ENCODE measurements at regions not wholly inside any gene's neighbourhood (a gene's known extent, or its start where the extent isn't known, plus 50 kb on each side); places are given as distances from the start of the nearest gene placed in this dataset.

- no peaks in the 10 kb centered on the region for H3K36me3 ChIP-seq (ENCODE audit: control insufficient read depth in 2 of 2, insufficient read depth in 2 of 2, low read length in 2 of 2)
- H3K4me3 ChIP-seq (ENCODE audit: low read length in 2 of 2), result peak overlapping the region; percentile 50 to 64
- no peak overlapping the region for H3K9ac ChIP-seq (ENCODE audit: low read depth in 1 of 2, low read length in 2 of 2)
Measured at GRCh38 chr6:41469156-41470028, 76.8 kb upstream of the FOXP4 start.

GRCh38 chr6:41470029-41470330, 76.2 kb upstream of the FOXP4 start:
- peak overlapping the region in 1 of 2 donors; percentile 31 for H3K9ac ChIP-seq (ENCODE audit: low read depth in 1 of 2, low read length in 2 of 2)
- peak overlapping the region; percentile 50 to 64 for H3K4me3 ChIP-seq (ENCODE audit: low read length in 2 of 2)
- H3K27me3 ChIP-seq (ENCODE audit: control insufficient read depth in 2 of 2, insufficient read depth in 2 of 2, low read length in 2 of 2), result peaks cover 8 to 20% of the 10 kb centered on the region in 2 donors
- H3K4me1 ChIP-seq (ENCODE audit: control insufficient read depth in 2 of 2, insufficient read depth in 2 of 2, low read length in 2 of 2), result peaks cover 3 to 5% of the 10 kb centered on the region in 2 donors
- H3K27ac ChIP-seq (ENCODE audit: low read depth in 2 of 2, low read length in 2 of 2), result no peak overlapping the region
- H3K9me3 ChIP-seq (ENCODE audit: control insufficient read depth in 2 of 2, low read length in 2 of 2), result no peaks in the 10 kb centered on the region
- H3K36me3 ChIP-seq (ENCODE audit: control insufficient read depth in 2 of 2, insufficient read depth in 2 of 2, low read length in 2 of 2), result no peaks in the 10 kb centered on the region

More at GRCh38 chr6:41469156-41470028, 76.8 kb upstream of the FOXP4 start:
- Histone ChIP-seq H3K9me3 (ENCODE audit: control insufficient read depth in 2 of 2, low read length in 2 of 2) (no peaks in the 10 kb centered on the region), H3K27ac (ENCODE audit: low read depth in 2 of 2, low read length in 2 of 2) (no peak overlapping the region), H3K27me3 (ENCODE audit: control insufficient read depth in 2 of 2, insufficient read depth in 2 of 2, low read length in 2 of 2) (peaks cover 8 to 20% of the 10 kb centered on the region in 2 donors), H3K4me1 (ENCODE audit: control insufficient read depth in 2 of 2, insufficient read depth in 2 of 2, low read length in 2 of 2) (peaks cover 3 to 5% of the 10 kb centered on the region in 2 donors)

- no peaks in the 10 kb centered on the region for H3K9me3 ChIP-seq (ENCODE audit: control insufficient read depth in 2 of 2, low read length in 2 of 2)
- peak overlapping the region in 1 of 2 donors; percentile 31 for H3K9ac ChIP-seq (ENCODE audit: low read depth in 1 of 2, low read length in 2 of 2)
- no peak overlapping the region for H3K27ac ChIP-seq (ENCODE audit: low read depth in 2 of 2, low read length in 2 of 2)
- no peaks in the 10 kb centered on the region for H3K36me3 ChIP-seq (ENCODE audit: control insufficient read depth in 2 of 2, insufficient read depth in 2 of 2, low read length in 2 of 2)
- peaks cover 8 to 20% of the 10 kb centered on the region in 2 donors for H3K27me3 ChIP-seq (ENCODE audit: control insufficient read depth in 2 of 2, insufficient read depth in 2 of 2, low read length in 2 of 2)
- H3K4me1 ChIP-seq (ENCODE audit: control insufficient read depth in 2 of 2, insufficient read depth in 2 of 2, low read length in 2 of 2), result peaks cover 3 to 5% of the 10 kb centered on the region in 2 donors
- peak overlapping the region; percentile 50 to 64 for H3K4me3 ChIP-seq (ENCODE audit: low read length in 2 of 2)
Measured at GRCh38 chr6:41470331-41471063, 75.7 kb upstream of the FOXP4 start.

DNA sequence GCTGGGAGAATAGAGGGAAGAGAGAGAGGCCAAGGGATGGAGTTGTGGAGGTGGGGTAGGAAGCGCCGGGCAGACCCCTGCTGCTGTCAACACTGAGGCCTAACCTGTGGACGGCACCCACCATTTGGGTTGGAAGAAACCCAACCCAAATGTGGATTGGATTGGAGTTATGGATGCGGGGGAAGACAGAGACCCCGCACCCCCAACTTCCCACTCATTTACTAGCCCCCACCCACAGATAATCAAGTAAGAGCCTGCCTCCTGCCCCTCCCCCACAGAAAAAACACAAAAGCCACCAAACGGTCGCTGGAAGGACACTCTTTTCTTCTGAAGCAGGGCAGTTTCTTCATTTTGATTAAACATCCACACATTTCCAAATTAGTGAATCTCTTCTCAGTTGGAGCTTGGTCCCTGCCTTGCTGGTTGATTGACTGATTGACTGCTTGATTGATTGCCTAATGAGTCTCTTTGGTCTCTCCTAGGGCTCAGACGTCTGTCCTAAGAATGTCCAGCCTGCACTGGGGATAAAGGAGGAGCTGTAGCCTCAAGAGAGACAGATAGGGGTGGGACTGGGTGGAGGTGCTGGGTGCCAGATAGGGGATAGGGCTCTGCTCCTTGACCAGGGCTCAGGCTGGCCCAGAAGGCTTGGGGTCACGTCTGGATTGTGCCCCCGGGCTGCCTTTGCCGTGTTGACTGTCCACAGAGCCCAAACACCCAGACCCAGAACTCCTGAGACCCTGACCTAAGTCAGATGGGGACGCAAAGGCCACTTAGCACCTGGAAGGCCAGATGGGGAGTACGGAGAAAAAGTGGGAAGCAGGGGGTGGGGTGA, 74.9 kb upstream of the FOXP4 start:
- Histone ChIP-seq H3K4me1 (ENCODE audit: control insufficient read depth in 2 of 2, insufficient read depth in 2 of 2, low read length in 2 of 2) (peaks cover 3 to 5% of the 10 kb centered on the region in 2 donors), H3K36me3 (ENCODE audit: control insufficient read depth in 2 of 2, insufficient read depth in 2 of 2, low read length in 2 of 2) (no peaks in the 10 kb centered on the region), H3K9me3 (ENCODE audit: control insufficient read depth in 2 of 2, low read length in 2 of 2) (no peaks in the 10 kb centered on the region), H3K4me3 (ENCODE audit: low read length in 2 of 2) (no peak overlapping the region), H3K27ac (ENCODE audit: low read depth in 2 of 2, low read length in 2 of 2) (no peak overlapping the region), H3K9ac (ENCODE audit: low read depth in 1 of 2, low read length in 2 of 2) (no peak overlapping the region), H3K27me3 (ENCODE audit: control insufficient read depth in 2 of 2, insufficient read depth in 2 of 2, low read length in 2 of 2) (peaks cover 6 to 20% of the 10 kb centered on the region in 2 donors)

DNA sequence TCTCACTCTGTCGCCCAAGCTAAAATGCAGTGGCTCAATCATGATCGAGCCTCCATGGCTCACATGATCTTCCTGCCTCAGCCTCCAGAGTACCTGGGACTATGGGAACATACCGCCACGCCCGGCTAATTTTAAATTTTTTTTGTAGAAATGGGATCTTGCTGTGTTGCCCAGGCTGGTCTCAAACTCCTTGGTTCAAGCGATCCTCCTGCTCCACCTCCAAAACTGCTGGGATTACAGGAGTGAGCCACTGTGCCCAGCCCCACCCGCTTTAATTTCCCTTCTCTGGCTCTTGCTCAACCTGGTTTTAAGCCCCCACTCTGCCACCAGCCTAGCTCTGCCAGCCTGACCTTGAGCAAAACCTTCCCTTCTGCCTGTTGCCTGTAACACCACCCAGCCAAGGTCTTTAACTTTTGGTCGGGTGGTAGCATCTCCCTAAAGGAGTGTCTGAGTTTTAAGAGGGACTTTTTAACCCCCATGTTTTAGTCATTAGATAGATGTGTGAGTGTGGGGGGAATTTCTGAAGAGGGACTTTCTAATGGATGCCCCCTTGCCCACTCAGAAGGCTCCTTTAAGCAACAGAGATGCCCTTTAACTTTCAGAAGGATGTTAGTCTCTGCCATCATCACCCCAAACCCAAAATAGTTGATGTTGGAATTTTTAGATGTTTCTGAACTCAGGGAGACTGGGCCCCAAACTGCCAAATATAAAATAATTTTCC, 71.8 kb upstream of the FOXP4 start:
- peaks cover 8 to 14% of the 10 kb centered on the region in 2 donors for H3K27me3 ChIP-seq (ENCODE audit: control insufficient read depth in 2 of 2, insufficient read depth in 2 of 2, low read length in 2 of 2)
- no peak overlapping the region for H3K9ac ChIP-seq (ENCODE audit: low read depth in 1 of 2, low read length in 2 of 2)
- H3K27ac ChIP-seq (ENCODE audit: low read depth in 2 of 2, low read length in 2 of 2), result no peak overlapping the region
- no peaks in the 10 kb centered on the region for H3K36me3 ChIP-seq (ENCODE audit: control insufficient read depth in 2 of 2, insufficient read depth in 2 of 2, low read length in 2 of 2)
- H3K9me3 ChIP-seq (ENCODE audit: control insufficient read depth in 2 of 2, low read length in 2 of 2), result no peaks in the 10 kb centered on the region
- H3K4me1 ChIP-seq (ENCODE audit: control insufficient read depth in 2 of 2, insufficient read depth in 2 of 2, low read length in 2 of 2), result peaks cover 3 to 5% of the 10 kb centered on the region in 2 donors
- no peak overlapping the region for H3K4me3 ChIP-seq (ENCODE audit: low read length in 2 of 2)

- Histone ChIP-seq H3K27me3 (ENCODE audit: control insufficient read depth in 2 of 2, insufficient read depth in 2 of 2, low read length in 2 of 2) (peaks cover 6 to 12% of the 10 kb centered on the region in 2 donors), H3K4me1 (ENCODE audit: control insufficient read depth in 2 of 2, insufficient read depth in 2 of 2, low read length in 2 of 2) (peaks cover under 1 to 1% of the 10 kb centered on the region in 2 donors), H3K27ac (ENCODE audit: low read depth in 2 of 2, low read length in 2 of 2) (no peak overlapping the region), H3K9me3 (ENCODE audit: control insufficient read depth in 2 of 2, low read length in 2 of 2) (no peaks in the 10 kb centered on the region), H3K36me3 (ENCODE audit: control insufficient read depth in 2 of 2, insufficient read depth in 2 of 2, low read length in 2 of 2) (no peaks in the 10 kb centered on the region), H3K9ac (ENCODE audit: low read depth in 1 of 2, low read length in 2 of 2) (no peak overlapping the region), H3K4me3 (ENCODE audit: low read length in 2 of 2) (no peak overlapping the region)
Measured at GRCh38 chr6:41475164-41475563, 71.0 kb upstream of the FOXP4 start.

DNA sequence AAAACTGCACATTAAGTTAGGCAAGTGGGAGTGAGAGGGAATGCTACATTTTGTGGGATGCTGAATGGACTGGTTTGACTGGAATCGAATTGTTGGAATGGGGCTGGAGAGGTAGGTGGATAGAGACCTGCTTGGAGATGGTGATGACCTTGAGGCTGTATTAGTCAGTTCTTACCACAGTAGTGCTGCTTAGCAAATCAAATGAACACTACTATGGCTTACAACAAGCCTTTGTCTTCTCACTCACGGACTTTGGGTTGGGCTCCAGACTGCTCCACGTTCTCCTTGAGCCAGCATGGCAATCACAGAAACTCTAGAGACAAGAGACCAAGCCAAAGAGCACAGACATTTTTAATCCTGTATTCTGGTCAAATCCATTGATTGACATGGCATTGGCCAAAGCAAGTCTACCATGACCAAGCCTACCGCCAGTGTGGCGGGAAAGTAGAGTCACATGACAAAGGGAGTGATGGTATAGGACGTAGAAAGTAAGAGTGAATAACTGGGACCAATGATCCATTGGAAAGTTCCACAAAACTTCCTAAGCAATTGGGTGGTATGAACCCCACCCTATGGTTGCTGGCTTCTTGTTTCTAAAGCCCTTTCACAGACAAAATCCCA, 70.3 kb upstream of the FOXP4 start:
- H3K36me3 ChIP-seq (ENCODE audit: control insufficient read depth in 2 of 2, insufficient read depth in 2 of 2, low read length in 2 of 2), result no peaks in the 10 kb centered on the region
- no peak overlapping the region for H3K4me3 ChIP-seq (ENCODE audit: low read length in 2 of 2)
- peaks cover 4 to 6% of the 10 kb centered on the region in 2 donors for H3K27me3 ChIP-seq (ENCODE audit: control insufficient read depth in 2 of 2, insufficient read depth in 2 of 2, low read length in 2 of 2)
- H3K27ac ChIP-seq (ENCODE audit: low read depth in 2 of 2, low read length in 2 of 2), result no peak overlapping the region
- no peak overlapping the region for H3K9ac ChIP-seq (ENCODE audit: low read depth in 1 of 2, low read length in 2 of 2)
- no peaks in the 10 kb centered on the region for H3K9me3 ChIP-seq (ENCODE audit: control insufficient read depth in 2 of 2, low read length in 2 of 2)
- H3K4me1 ChIP-seq (ENCODE audit: control insufficient read depth in 2 of 2, insufficient read depth in 2 of 2, low read length in 2 of 2), result no peaks in the 10 kb centered on the region

DNA sequence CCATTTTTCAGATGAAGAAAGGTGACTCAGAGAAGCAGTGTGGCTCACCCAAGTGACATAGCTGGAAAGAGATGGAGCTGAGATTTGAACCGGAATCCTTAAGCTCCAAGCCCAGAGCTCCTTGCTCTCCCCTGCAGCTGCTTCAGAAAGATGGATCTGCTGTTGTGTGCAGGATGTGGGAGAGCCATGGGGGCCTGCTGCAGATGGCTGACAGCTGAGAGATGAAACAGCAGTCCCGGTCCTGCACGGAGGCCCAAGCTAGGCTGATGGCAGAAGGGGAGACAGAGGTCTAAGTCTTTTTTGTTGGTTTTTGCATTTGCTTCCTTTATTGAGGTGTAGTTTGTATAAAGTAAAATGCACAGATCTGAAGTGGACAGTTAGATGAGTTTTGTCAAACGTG, 69.8 kb upstream of the FOXP4 start:
- H3K9ac ChIP-seq (ENCODE audit: low read depth in 1 of 2, low read length in 2 of 2), result no peak overlapping the region
- no peaks in the 10 kb centered on the region for H3K36me3 ChIP-seq (ENCODE audit: control insufficient read depth in 2 of 2, insufficient read depth in 2 of 2, low read length in 2 of 2)
- no peaks in the 10 kb centered on the region for H3K4me1 ChIP-seq (ENCODE audit: control insufficient read depth in 2 of 2, insufficient read depth in 2 of 2, low read length in 2 of 2)
- no peak overlapping the region for H3K4me3 ChIP-seq (ENCODE audit: low read length in 2 of 2)
- H3K27ac ChIP-seq (ENCODE audit: low read depth in 2 of 2, low read length in 2 of 2), result no peak overlapping the region
- H3K9me3 ChIP-seq (ENCODE audit: control insufficient read depth in 2 of 2, low read length in 2 of 2), result no peaks in the 10 kb centered on the region
- H3K27me3 ChIP-seq (ENCODE audit: control insufficient read depth in 2 of 2, insufficient read depth in 2 of 2, low read length in 2 of 2), result peaks cover 2 to 3% of the 10 kb centered on the region in 2 donors

DNA sequence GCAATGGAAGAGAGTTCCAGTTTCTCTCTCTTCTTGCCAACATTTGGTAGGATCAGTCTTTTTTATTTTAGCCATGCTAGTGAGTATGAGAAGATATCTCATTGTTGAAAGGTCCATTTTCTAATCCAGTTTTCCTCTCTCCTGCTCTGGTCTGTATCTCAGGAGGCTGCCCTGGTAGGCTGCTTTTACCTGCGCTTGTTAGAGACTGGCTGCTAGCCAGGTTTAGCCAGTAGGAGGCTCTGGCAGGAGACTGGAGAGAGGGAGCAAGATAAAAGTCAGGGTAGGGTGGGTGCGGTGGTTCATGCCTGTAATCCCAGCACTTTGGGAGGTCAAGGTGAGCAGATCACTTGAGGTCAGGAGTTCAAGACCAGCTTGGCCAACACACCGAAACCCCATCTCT, 68.6 kb upstream of the FOXP4 start:
- H3K4me3 ChIP-seq (ENCODE audit: low read length in 2 of 2), result no peak overlapping the region
- no peaks in the 10 kb centered on the region for H3K9me3 ChIP-seq (ENCODE audit: control insufficient read depth in 2 of 2, low read length in 2 of 2)
- H3K36me3 ChIP-seq (ENCODE audit: control insufficient read depth in 2 of 2, insufficient read depth in 2 of 2, low read length in 2 of 2), result no peaks in the 10 kb centered on the region
- H3K27me3 ChIP-seq (ENCODE audit: control insufficient read depth in 2 of 2, insufficient read depth in 2 of 2, low read length in 2 of 2), result peaks cover 0 to 3% of the 10 kb centered on the region in 2 donors
- H3K9ac ChIP-seq (ENCODE audit: low read depth in 1 of 2, low read length in 2 of 2), result no peak overlapping the region
- H3K4me1 ChIP-seq (ENCODE audit: control insufficient read depth in 2 of 2, insufficient read depth in 2 of 2, low read length in 2 of 2), result no peaks in the 10 kb centered on the region
- no peak overlapping the region for H3K27ac ChIP-seq (ENCODE audit: low read depth in 2 of 2, low read length in 2 of 2)
